ENCODE measurements at regions not wholly inside any gene's neighbourhood (a gene's known extent, or its start where the extent isn't known, plus 50 kb on each side); places are given as distances from the start of the nearest gene placed in this dataset.

GRCh38 chr2:2855297-2855696 lies 522.3 kb downstream of the EIPR1 start:
- H3K4me3 ChIP-seq (ENCODE audit: low read depth, low read length), result no peak overlapping the region
- no peak for DNase-seq (ENCODE audit: low read depth)
- CTCF ChIA-PET, result no interaction called here
- POLR2A ChIA-PET, result no interaction called here
- no peak for TF ChIP-seq CTCF (IDR thresholded peaks at IDR 0.05; ENCODE audit: insufficient read depth, low read depth, low read length)
- H3K36me3 ChIP-seq (ENCODE audit: control insufficient read depth, insufficient read depth, low read length), result no peaks in the 10 kb centered on the region
- H3K27me3 ChIP-seq (ENCODE audit: control insufficient read depth, insufficient read depth, low read length), result no peaks in the 10 kb centered on the region

GRCh38 chr2:2853346-2853745 lies 522.3 kb upstream of the MYT1L start:
- CTCF ChIA-PET, result interaction anchor here (0.6 to 1.0 kb wide), 2 partner anchors 50 to 365 kb away, joined by 3 to 4 read pairs; no protein-coding TSS in a partner anchor
- no peaks in the 10 kb centered on the region for H3K27me3 ChIP-seq (ENCODE audit: control insufficient read depth, insufficient read depth, low read length)
- POLR2A ChIA-PET, result no interaction called here
- no peak for TF ChIP-seq CTCF (IDR thresholded peaks at IDR 0.05; ENCODE audit: insufficient read depth, low read depth, low read length)
- H3K4me3 ChIP-seq (ENCODE audit: low read depth, low read length), result no peak overlapping the region
- H3K36me3 ChIP-seq (ENCODE audit: control insufficient read depth, insufficient read depth, low read length), result no peaks in the 10 kb centered on the region
- DNase-seq (ENCODE audit: low read depth), result no peak

GRCh38 chr2:2851806-2852777 lies 521.0 kb upstream of the MYT1L start:
- CTCF ChIA-PET, result no interaction called here
- DNase-seq (ENCODE audit: low read depth), result no peak
- H3K36me3 ChIP-seq (ENCODE audit: control insufficient read depth, insufficient read depth, low read length), result no peaks in the 10 kb centered on the region
- H3K4me3 ChIP-seq (ENCODE audit: low read depth, low read length), result no peak overlapping the region
- TF ChIP-seq CTCF (IDR thresholded peaks at IDR 0.05; ENCODE audit: insufficient read depth, low read depth, low read length), result no peak
- POLR2A ChIA-PET, result no interaction called here
- H3K27me3 ChIP-seq (ENCODE audit: control insufficient read depth, insufficient read depth, low read length), result no peaks in the 10 kb centered on the region

GRCh38 chr2:2851316-2851715 lies 520.2 kb upstream of the MYT1L start:
- CTCF ChIA-PET, result no interaction called here
- POLR2A ChIA-PET, result no interaction called here

GRCh38 chr2:2850859-2851258 lies 519.8 kb upstream of the MYT1L start:
- POLR2A ChIA-PET, result no interaction called here

More at GRCh38 chr2:2851316-2851715, 520.2 kb upstream of the MYT1L start:
- Histone ChIP-seq H3K36me3 (ENCODE audit: control insufficient read depth, insufficient read depth, low read length) (no peaks in the 10 kb centered on the region), H3K4me3 (ENCODE audit: low read depth, low read length) (no peak overlapping the region), H3K27me3 (ENCODE audit: control insufficient read depth, insufficient read depth, low read length) (no peaks in the 10 kb centered on the region)
- no peak for TF ChIP-seq CTCF (IDR thresholded peaks at IDR 0.05; ENCODE audit: insufficient read depth, low read depth, low read length)
- DNase-seq (ENCODE audit: low read depth), result no peak

More at GRCh38 chr2:2850859-2851258, 519.8 kb upstream of the MYT1L start:
- H3K4me3 ChIP-seq (ENCODE audit: low read depth, low read length), result no peak overlapping the region
- CTCF ChIA-PET, result no interaction called here
- DNase-seq (ENCODE audit: low read depth), result no peak
- H3K27me3 ChIP-seq (ENCODE audit: control insufficient read depth, insufficient read depth, low read length), result no peaks in the 10 kb centered on the region
- no peak for TF ChIP-seq CTCF (IDR thresholded peaks at IDR 0.05; ENCODE audit: insufficient read depth, low read depth, low read length)
- H3K36me3 ChIP-seq (ENCODE audit: control insufficient read depth, insufficient read depth, low read length), result no peaks in the 10 kb centered on the region
